ENCODE measurements at regions not wholly inside any gene's neighbourhood (a gene's known extent, or its start where the extent isn't known, plus 50 kb on each side); places are given as distances from the start of the nearest gene placed in this dataset.
A peak's percentile ranks its signal among the peaks of the same experiment; 100 is the strongest.

- no peak for DNase-seq (ENCODE audit: low spot score)
These were observed 177.7 kb upstream of the MCTP2 start for GRCh38 chr15:94053626-94054025.

GRCh38 chr15:94052711-94053110 lies 178.7 kb upstream of the MCTP2 start:
- DNase-seq (ENCODE audit: low spot score), result no peak

GRCh38 chr15:94047566-94047965 lies 183.8 kb upstream of the MCTP2 start:
- DNase-seq (ENCODE audit: low spot score), result no peak

GRCh38 chr15:94042180-94042928 lies 189.0 kb upstream of the MCTP2 start:
- no peak for DNase-seq (ENCODE audit: low spot score)

GRCh38 chr15:94041746-94042145 lies 189.6 kb upstream of the MCTP2 start:
- DNase-seq (ENCODE audit: low spot score), result no peak

GRCh38 chr15:94040541-94041248 lies 190.7 kb upstream of the MCTP2 start:
- DNase-seq (ENCODE audit: low spot score), result no peak

GRCh38 chr15:94036156-94036555 lies 195.2 kb upstream of the MCTP2 start:
- DNase-seq (ENCODE audit: low spot score), result no peak

GRCh38 chr15:94033683-94034020 lies 197.7 kb upstream of the MCTP2 start:
- no peak for DNase-seq (ENCODE audit: low spot score)

- DNase-seq (ENCODE audit: low spot score), result no peak
These were observed 198.2 kb upstream of the MCTP2 start for GRCh38 chr15:94033014-94033682.

- DNase-seq (ENCODE audit: low spot score), result no peak
These were observed 198.8 kb upstream of the MCTP2 start for GRCh38 chr15:94032571-94032970.

- DNase-seq (ENCODE audit: low spot score), result no peak
These were observed 200.3 kb upstream of the MCTP2 start for GRCh38 chr15:94031072-94031471.

GRCh38 chr15:94029495-94029894 lies 201.9 kb upstream of the MCTP2 start:
- DNase-seq (ENCODE audit: low spot score), result no peak

- DNase-seq (ENCODE audit: low spot score), result no peak
These were observed 202.6 kb upstream of the MCTP2 start for GRCh38 chr15:94028809-94029208.

GRCh38 chr15:94028121-94028520 lies 203.2 kb upstream of the MCTP2 start:
- no peak for DNase-seq (ENCODE audit: low spot score)

GRCh38 chr15:94027581-94027980 lies 203.8 kb upstream of the MCTP2 start:
- DNase-seq (ENCODE audit: low spot score), result no peak

GRCh38 chr15:94026458-94027304 lies 204.7 kb upstream of the MCTP2 start:
- DNase-seq (ENCODE audit: low spot score), result peak; percentile 42

- DNase-seq (ENCODE audit: low spot score), result no peak
These were observed 207.8 kb upstream of the MCTP2 start for GRCh38 chr15:94023531-94023930.

GRCh38 chr15:94021621-94022320 lies 209.6 kb upstream of the MCTP2 start:
- no peak for DNase-seq (ENCODE audit: low spot score)

- no peak for DNase-seq (ENCODE audit: low spot score)
These were observed 212.3 kb upstream of the MCTP2 start for GRCh38 chr15:94019062-94019461.

- DNase-seq (ENCODE audit: low spot score), result no peak
These were observed 216.0 kb upstream of the MCTP2 start for GRCh38 chr15:94015324-94015723.

Measured in RKO (cell line).